GM13976 (cell line): ENCODE measurements at regions not wholly inside any gene's neighbourhood (a gene's known extent, or its start where the extent isn't known, plus 50 kb on each side); places are given as distances from the start of the nearest gene placed in this dataset.

Experiments
- DNase-seq: peaks from one replicate; pipeline ENCODE4 v3.0.0; 2012; ENCODE audit warnings: low spot score
- in situ Hi-C: fragments of 300-500 bp; cut with MboI; formaldehyde crosslinking; loops from one replicate; pipeline ENCODE4 v1.12.0; 2022; ENCODE audit warnings: low sequenced_read_pairs, mixed read lengths, inconsistent platforms; ENCODE audit not compliant: unreplicated experiment
- TF ChIP-seq, protein P1 (sequence below): IDR thresholded peaks from 2 replicates; pipeline ENCODE4 v1.5.1; 2012; ENCODE audit warnings: borderline replicate concordance, mild to moderate bottlenecking; ENCODE audit not compliant: insufficient read depth; ENCODE audit errors: extremely low read depth, missing control alignments, control extremely low read depth

DNA sequence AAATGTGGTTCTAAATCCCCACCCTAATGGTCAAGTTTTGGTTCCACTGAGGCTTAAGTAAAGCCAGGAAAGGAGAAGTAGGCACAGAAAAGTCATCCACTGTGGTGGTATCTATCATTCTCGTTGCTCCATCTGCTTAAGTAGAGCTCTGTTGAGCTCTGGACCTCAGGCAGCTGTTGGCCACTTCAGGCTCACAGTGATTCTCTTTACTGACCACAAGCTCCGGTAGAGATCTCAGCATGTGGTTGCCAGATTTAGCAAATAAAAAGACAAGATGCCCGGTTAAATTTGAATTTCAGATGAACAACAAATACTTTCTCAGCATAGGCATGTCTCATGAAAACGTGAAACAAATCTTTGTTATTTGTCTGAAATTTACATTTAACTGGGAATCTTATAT is 132.3 kb upstream of the PTCHD1 start:
- in situ Hi-C loops, result no loop called here
- TF ChIP-seq, protein P1, sequence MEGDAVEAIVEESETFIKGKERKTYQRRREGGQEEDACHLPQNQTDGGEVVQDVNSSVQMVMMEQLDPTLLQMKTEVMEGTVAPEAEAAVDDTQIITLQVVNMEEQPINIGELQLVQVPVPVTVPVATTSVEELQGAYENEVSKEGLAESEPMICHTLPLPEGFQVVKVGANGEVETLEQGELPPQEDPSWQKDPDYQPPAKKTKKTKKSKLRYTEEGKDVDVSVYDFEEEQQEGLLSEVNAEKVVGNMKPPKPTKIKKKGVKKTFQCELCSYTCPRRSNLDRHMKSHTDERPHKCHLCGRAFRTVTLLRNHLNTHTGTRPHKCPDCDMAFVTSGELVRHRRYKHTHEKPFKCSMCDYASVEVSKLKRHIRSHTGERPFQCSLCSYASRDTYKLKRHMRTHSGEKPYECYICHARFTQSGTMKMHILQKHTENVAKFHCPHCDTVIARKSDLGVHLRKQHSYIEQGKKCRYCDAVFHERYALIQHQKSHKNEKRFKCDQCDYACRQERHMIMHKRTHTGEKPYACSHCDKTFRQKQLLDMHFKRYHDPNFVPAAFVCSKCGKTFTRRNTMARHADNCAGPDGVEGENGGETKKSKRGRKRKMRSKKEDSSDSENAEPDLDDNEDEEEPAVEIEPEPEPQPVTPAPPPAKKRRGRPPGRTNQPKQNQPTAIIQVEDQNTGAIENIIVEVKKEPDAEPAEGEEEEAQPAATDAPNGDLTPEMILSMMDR, result no peak
- no peak for DNase-seq

- no peak for DNase-seq
- in situ Hi-C loops, result no loop called here
- TF ChIP-seq, protein P1, result no peak
Observed at GRCh38 chrX:23223169-23223568, 111.5 kb upstream of the PTCHD1 start.

DNA sequence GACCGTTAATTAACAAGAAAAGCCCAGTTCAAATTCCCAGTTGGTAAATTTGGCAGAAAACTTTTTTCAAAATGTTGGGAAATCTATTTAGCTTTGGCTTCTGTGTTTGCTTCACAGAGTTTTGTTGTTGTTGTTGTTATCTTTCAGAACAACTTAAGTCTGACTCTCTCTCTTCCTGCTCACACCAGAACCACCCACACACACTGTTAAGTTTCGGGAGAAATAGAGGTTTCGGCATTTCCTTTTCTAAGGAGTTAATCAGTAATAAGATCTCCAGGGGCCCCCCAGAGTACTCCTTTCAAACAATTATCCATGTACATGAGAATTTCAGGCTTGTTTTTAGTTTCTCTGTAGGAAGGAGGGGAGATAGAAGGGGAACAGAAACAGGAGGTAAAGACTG is 106.2 kb upstream of the PTCHD1 start:
- TF ChIP-seq, protein P1, result no peak
- no peak for DNase-seq
- in situ Hi-C loops, result no loop called here

- in situ Hi-C loops, result no loop called here
- TF ChIP-seq, protein P1, result no peak
- no peak for DNase-seq
Observed at GRCh38 chrX:23228950-23229448, 105.7 kb upstream of the PTCHD1 start.

DNA sequence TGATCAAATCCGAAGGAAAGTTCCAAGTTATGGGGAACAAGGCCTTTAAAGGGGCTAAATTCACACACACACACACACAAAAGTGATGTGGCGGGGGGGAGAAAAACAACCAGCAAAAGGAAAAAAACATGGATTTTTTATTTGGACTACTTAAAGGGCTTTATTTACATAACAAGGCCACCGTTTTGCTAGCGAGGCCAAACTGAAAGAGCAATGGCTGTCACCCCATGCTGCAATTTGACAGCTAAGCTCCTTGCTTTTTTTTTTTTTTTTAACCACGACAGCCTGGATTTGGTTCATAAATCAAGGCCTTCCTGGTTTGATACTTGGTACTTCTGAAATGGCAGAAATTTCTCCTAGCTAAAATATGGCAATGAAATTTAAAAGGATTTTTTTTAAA is 99.6 kb upstream of the PTCHD1 start:
- in situ Hi-C loops, result no loop called here
- DNase-seq, result no peak
- TF ChIP-seq, protein P1, result no peak

DNA sequence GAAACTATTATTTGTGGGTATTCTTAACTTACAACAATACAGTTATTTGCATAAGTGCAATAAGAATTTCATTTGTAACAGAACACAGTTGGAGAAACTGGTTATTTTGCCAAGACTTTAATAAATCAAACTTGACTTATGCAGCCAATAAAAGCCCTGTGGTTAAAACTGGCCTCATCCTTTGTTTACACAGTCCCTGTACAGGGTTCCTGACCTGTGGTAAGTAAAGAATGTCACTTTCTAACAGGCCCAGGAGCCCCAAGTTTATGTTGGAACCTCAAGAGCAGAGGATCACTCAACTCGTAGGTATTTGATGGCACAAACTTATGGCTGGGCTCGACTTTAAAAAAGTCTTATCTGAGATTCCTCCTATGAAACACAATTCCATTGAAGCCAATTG is 88.6 kb upstream of the PTCHD1 start:
- TF ChIP-seq, protein P1, result no peak
- DNase-seq, result no peak
- in situ Hi-C loops, result no loop called here

GRCh38 chrX:23248187-23248586 is 86.5 kb upstream of the PTCHD1 start:
- TF ChIP-seq, protein P1, result no peak
- in situ Hi-C loops, result no loop called here
- DNase-seq, result no peak
